NCI-H2171 treated with DMSO at 0.1 percent for 48 hours (cell line): ENCODE measurements at regions not wholly inside any gene's neighbourhood (a gene's known extent, or its start where the extent isn't known, plus 50 kb on each side); places are given as distances from the start of the nearest gene placed in this dataset.

Source experiments
- DNase-seq: peaks from one replicate; lab custom pipeline; 2025; lab: John Stamatoyannopoulos, UW

DNA sequence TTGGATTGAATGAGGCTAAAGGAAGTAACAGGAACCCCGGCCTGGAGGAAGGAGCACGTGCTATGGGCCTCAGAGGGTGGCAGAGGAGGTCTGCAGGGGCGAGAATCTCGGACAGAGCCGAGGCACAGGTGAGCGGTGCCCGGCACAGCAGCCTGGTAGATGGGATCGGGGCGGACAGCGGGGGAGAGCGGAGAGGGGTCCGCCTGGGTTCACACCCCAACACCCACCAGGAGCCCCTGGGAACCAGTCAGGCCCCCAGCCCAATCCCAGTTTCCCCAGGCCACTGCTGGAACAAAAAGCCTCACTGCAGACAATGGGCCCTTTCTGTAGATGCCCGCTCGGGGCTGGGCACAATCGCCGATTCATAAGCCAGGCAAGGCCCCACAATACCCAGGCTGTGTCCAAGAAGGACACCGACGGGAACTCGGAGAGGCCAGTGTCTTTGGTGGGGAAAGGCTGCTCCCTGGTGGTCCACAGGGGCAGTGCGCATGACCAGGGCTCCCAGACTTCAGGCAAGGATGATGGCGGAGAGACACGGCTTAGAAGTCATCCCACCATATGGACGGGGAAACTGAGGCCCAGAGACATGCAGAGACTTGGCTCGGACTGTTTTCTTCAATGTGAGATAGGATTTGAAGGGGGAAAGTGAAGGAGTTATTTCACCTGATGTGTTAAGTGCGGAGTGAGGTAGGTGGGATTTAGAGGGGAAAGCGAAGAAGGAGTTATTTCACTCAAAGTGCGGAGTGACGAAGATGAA is 106.9 kb upstream of the GPR26 start:
- DNase-seq, result peak; percentile 31

GRCh38 chr10:123559823-123560092 is 106.4 kb upstream of the GPR26 start:
- no peak for DNase-seq

GRCh38 chr10:123560301-123561140 is 105.6 kb upstream of the GPR26 start:
- DNase-seq, result no peak

- no peak for DNase-seq
Measured at GRCh38 chr10:123561141-123561440, 105.1 kb upstream of the GPR26 start.

- no peak for DNase-seq
Measured at GRCh38 chr10:123562387-123562786, 103.8 kb upstream of the GPR26 start.

GRCh38 chr10:123562811-123563580 is 103.2 kb upstream of the GPR26 start:
- no peak for DNase-seq

GRCh38 chr10:123563581-123563855 is 102.6 kb upstream of the GPR26 start:
- no peak for DNase-seq

DNA sequence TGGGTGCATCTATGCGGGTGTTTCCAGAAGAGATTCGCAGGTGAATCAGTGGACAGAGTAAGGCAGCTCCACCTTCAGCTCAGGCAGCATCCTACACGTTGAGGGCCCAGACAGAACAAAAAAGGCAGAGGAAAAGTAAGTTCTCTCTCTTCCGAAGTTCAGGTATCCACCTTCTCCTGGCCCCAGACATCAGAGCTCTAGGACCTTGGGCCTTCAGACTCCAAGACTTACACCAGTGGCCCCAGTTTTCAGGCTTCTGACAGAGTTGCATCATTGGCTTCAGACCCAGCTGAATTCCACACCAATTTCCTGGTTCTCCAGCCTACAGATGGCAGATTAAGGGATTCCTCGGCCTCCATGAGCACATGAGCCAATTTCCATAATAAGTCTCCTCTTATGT is 102.2 kb upstream of the GPR26 start:
- no peak for DNase-seq

DNA sequence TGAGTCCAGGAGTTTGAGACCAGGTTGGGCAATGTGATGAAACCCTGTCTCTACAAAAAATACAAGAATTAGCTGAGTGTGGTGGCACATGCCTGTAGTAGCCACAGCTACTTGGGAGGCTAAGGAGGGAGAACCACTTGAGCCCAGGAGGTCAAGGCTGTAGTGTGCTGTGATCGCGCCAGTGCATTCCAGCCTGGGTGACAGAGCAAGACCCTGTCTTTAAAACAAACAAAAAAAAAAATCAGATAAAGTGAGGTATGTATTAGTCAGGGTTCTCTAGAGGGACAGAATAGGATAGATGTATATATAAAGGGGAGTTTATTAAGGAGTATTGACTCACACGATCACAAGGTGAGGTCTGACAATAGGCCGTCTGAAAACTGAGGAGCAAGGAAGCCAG is 101.5 kb upstream of the GPR26 start:
- no peak for DNase-seq

DNA sequence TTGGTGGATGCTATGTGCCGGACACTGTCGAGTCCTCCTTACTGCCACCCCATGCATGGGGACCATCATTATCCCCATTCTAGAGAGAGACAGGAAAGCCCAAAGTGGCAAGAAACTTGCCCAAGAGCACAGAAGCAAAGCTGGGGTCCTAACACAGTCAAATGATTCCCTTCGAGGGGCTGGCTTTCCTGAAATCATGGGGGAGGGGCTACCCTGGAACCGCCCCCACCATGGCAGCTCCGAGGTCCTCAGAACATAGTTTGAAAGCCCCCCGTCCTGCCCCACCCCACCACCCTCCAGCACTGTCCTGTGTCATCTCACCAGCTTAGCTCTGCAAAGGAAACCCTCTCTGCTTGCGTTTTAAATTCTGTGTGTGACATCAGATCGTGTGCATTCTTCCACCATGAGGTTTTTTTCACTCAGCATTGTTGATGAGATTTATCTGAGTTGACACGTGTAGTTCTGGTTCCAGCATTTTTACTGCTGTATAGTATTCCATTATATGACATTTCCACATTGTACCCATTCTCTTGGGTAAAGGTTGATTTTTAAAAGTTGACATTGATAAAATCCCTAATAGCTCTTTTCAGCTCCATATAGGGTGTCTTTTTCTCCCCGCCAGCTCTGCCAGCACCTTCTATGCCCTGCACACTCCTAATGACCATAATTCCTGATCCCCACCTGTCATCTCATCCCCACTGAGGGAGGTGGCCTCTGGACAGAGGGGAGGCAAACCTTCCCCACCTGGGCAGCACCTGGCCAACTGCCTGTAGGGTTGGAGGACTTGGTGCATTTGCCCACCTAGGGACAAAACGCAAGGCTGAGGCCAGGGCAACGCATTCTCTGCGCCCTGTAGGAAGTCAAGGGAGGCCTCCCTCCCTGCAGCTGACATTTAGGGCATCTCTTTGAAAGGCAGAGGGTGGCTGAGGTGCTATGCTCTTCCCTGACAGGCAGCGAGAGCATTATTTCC is 100.2 kb upstream of the GPR26 start:
- DNase-seq, result no peak

- DNase-seq, result peak; percentile 46
Measured at GRCh38 chr10:123567984-123568739, 98.0 kb upstream of the GPR26 start.

- DNase-seq, result no peak
Measured at GRCh38 chr10:123568751-123569150, 97.4 kb upstream of the GPR26 start.

DNA sequence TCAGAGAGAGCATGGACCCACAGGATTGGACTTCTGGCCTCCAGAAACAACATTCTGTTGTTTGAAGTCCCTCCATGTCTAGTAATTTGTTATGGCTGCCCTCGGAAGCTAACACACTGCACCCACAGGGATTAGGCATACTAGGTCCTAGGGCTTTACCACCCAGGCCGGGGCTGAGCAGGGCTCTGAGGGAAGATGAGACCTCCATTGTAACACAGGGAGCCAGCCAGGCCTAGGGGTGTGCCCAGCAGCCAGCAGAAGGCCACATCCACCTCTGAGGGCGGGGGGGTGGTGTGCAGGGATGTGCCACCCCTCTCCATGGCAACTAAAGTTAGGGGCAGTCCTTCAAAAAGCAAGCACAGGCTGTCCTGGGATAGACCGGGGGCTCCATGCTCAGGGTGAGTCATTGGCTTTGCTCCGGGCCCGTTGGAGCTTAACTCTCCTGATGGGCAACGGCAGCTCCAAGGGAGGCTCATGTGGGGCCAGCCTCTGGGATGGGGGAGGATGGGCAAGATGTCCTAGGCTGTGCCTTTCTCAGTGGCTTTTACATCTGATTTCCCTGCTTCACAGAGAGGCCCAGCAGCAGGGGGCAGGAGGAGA is 96.6 kb upstream of the GPR26 start:
- no peak for DNase-seq

DNA sequence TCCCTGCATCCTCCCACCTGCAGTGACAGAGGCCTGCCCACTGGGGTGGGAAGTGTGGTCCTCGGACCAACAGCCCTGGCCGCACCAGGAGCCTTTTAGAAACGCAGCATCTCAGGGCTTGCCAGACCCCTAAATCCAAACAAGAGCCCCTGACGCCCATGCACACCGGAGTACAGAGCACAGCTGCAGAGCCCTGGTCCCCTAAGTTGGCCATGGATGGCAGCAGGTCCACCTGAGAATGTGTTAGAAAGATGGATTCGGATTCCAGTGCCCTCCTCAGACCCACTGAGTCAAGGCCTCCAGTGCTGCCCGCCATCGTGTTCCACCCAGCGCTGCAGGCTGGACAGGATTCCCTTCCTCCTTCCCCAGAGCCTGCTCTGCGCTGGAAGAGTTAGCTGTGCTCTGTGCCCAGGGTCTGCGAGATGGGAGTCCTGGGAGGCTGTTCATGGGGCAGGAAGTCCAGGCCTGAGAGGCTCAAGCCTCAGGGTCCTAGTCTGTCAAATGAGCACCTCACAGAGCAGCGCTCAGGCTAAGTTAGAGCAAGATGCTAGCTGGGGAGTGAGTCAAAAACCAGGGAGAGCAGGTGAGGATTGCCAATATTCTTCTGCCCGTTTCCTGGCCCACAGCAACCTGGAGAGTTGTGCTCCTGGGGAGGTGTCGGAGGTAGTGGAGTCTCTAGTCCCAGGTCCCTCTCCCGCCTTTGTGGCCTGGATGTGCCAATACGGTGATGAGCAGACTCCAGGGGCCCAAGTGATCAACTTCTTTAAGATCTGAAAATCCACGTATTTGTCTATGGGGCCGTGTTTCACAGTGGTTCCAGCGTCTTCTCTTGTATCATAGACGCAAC is 95.9 kb upstream of the GPR26 start:
- DNase-seq, result no peak

DNA sequence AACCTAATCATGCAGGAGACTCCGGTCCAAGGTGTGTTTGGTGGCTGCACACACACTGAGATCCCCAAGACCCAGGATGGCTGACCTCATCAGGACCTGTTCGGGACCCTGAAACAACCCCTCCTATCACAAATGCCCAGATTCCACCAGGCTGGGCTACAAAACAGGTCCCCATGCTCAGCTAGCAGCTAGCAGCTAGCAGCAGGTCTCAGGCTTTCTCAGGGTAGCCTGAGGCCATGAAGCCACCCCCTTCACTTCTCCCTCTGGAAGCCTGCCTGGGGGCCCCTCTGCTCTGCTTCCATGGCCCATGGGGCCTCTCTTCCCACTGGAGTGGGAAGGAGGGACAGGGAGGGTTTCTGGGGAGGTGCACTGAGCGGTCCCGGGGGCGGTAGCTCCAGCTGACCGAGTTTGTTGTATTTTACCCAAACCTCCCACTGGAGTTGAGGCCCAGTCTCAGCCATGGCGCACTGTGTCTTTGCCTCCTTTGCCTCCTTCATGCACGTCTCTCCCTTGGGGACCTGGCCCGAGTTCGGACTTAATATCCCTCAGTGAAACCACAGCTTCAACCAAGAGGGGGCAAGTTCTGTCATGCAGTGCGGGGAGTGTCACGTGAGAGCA is 95.1 kb upstream of the GPR26 start:
- DNase-seq, result no peak

DNA sequence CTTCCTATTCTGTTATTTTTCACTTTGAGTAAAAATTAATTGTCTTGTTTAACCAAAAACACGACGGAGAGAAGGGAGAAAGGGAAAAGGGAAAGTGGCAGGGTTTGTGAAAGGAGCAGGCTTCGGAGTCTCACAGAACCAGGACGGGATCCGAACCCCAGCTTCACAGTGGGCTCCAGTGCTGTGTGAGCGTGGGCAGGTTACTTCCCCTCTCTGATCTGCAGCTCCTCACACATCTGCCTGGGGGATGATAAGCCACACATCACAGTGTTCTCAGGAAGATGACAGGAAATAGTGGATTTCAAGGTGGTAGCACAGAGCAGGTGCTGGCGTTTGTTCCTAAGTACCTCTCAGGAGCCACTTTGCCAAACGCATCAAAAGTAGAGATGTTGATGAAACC is 94.2 kb upstream of the GPR26 start:
- DNase-seq, result no peak

- DNase-seq, result peak; percentile 36
Measured at GRCh38 chr10:123573236-123574108, 92.7 kb upstream of the GPR26 start.

GRCh38 chr10:123574109-123574698 is 92.0 kb upstream of the GPR26 start:
- DNase-seq, result no peak
